H9 (cell line): ENCODE measurements at regions not wholly inside any gene's neighbourhood (a gene's known extent, or its start where the extent isn't known, plus 50 kb on each side); places are given as distances from the start of the nearest gene placed in this dataset.

ENCODE experiments used
- DNase-seq: peaks from one replicate; pipeline ENCODE4 v3.0.0-alpha.2; 2017
- H2AFZ ChIP-seq: one replicate; pipeline ENCODE4 v1.6.1; 2013; ENCODE audit warnings: mild to moderate bottlenecking, low read length, control low read depth, moderate library complexity
- H2AK5ac ChIP-seq: 2 replicates; pipeline ENCODE4 v1.6.1; 2013; ENCODE audit warnings: low read length, control low read depth, mixed read lengths; ENCODE audit not compliant: insufficient read length
- H2BK120ac ChIP-seq: one replicate; pipeline ENCODE4 v1.6.1; 2013; ENCODE audit warnings: low read depth, mild to moderate bottlenecking, low read length, control low read depth, inconsistent platforms; ENCODE audit not compliant: poor library complexity, severe bottlenecking
- H2BK12ac ChIP-seq: 2 replicates; pipeline ENCODE4 v1.6.1; 2013; ENCODE audit warnings: low read length, control low read depth, mixed read lengths, low read depth; ENCODE audit not compliant: insufficient read length
- H2BK15ac ChIP-seq: 2 replicates; pipeline ENCODE4 v1.6.1; 2013; ENCODE audit warnings: low read depth, low read length, control low read depth
- H2BK20ac ChIP-seq: one replicate; pipeline ENCODE4 v1.6.1; 2013; ENCODE audit warnings: low read depth, mild to moderate bottlenecking, low read length, control low read depth, inconsistent platforms; ENCODE audit not compliant: poor library complexity, severe bottlenecking
- H2BK5ac ChIP-seq: 2 replicates; pipeline ENCODE4 v1.6.1; 2013; ENCODE audit warnings: low read length, control low read depth, mixed read lengths; ENCODE audit not compliant: insufficient read length
- H3K14ac ChIP-seq: 2 replicates; pipeline ENCODE4 v1.6.1; 2013; ENCODE audit warnings: low read length, control low read depth; ENCODE audit not compliant: insufficient read depth
- H3K18ac ChIP-seq: 2 replicates; pipeline ENCODE4 v1.6.1; 2013; ENCODE audit warnings: low read depth, mild to moderate bottlenecking, mixed read lengths, low read length, control low read depth; ENCODE audit not compliant: insufficient read length
- H3K23ac ChIP-seq: 2 replicates; pipeline ENCODE4 v1.6.1; 2013; ENCODE audit warnings: low read length, control low read depth, mixed read lengths, low read depth; ENCODE audit not compliant: insufficient read length
- H3K23me2 ChIP-seq: 2 replicates; pipeline ENCODE4 v1.6.1; 2013; ENCODE audit warnings: low read depth, mild to moderate bottlenecking, mixed read lengths, low read length, control low read depth; ENCODE audit not compliant: insufficient read length, poor library complexity, severe bottlenecking
- H3K27ac ChIP-seq: 2 replicates; pipeline ENCODE4 v1.5.1; 2013; ENCODE audit warnings: low read length, control low read depth, mixed read lengths, low read depth; ENCODE audit not compliant: insufficient read length
- H3K27me3 ChIP-seq: 2 replicates; pipeline ENCODE4 v1.6.1; 2013; ENCODE audit warnings: low read length, control low read depth, inconsistent platforms; ENCODE audit not compliant: insufficient read depth
- H3K4ac ChIP-seq: 2 replicates; pipeline ENCODE4 v1.6.1; 2013; ENCODE audit warnings: low read depth, mild to moderate bottlenecking, control low read depth, inconsistent platforms, low read length, moderate library complexity
- H3K4me1 ChIP-seq: 2 replicates; pipeline ENCODE4 v1.6.1; 2013; ENCODE audit warnings: low read length, control low read depth, inconsistent platforms; ENCODE audit not compliant: insufficient read depth
- H3K4me2 ChIP-seq: 2 replicates; pipeline ENCODE4 v1.6.1; 2013; ENCODE audit warnings: low read length, control low read depth, mixed read lengths; ENCODE audit not compliant: insufficient read length, insufficient read depth
- H3K56ac ChIP-seq: 2 replicates; pipeline ENCODE4 v1.6.1; 2013; ENCODE audit warnings: low read depth, mild to moderate bottlenecking, mixed read lengths, low read length, control low read depth; ENCODE audit not compliant: insufficient read length
- H3K79me1 ChIP-seq: 2 replicates; pipeline ENCODE4 v1.6.1; 2013; ENCODE audit warnings: low read depth, mild to moderate bottlenecking, moderate library complexity, low read length, control low read depth, inconsistent platforms; ENCODE audit not compliant: insufficient read depth, poor library complexity, severe bottlenecking
- H3K79me2 ChIP-seq: 2 replicates; pipeline ENCODE4 v1.6.1; 2013; ENCODE audit warnings: low read length, control low read depth, inconsistent platforms; ENCODE audit not compliant: insufficient read depth
- H3K9ac ChIP-seq: 2 replicates; pipeline ENCODE4 v1.6.1; 2013; ENCODE audit warnings: low read length, control low read depth, mixed read lengths; ENCODE audit not compliant: insufficient read length; ENCODE audit errors: extremely low read depth
- H3K9me3 ChIP-seq: one replicate; pipeline ENCODE4 v1.6.1; 2013; ENCODE audit warnings: low read depth, low read length, inconsistent platforms; ENCODE audit not compliant: control insufficient read depth
- H3T11ph ChIP-seq: one replicate; pipeline ENCODE4 v1.6.1; 2013; ENCODE audit warnings: mild to moderate bottlenecking, low read length, control low read depth, inconsistent platforms
- H4K20me1 ChIP-seq: one replicate; pipeline ENCODE4 v1.6.1; 2013; ENCODE audit not compliant: control insufficient read depth, insufficient read length, insufficient read depth
- H4K5ac ChIP-seq: 2 replicates; pipeline ENCODE4 v1.6.1; 2013; ENCODE audit warnings: low read depth, mild to moderate bottlenecking, mixed read lengths, low read length, control low read depth; ENCODE audit not compliant: insufficient read length
- H4K8ac ChIP-seq: replicated peaks from 2 replicates; pipeline ENCODE4 v1.6.1; 2013; ENCODE audit warnings: low read length, control low read depth, mixed read lengths, low read depth; ENCODE audit not compliant: insufficient read length
- H4K91ac ChIP-seq: 2 replicates; pipeline ENCODE4 v1.6.1; 2013; ENCODE audit warnings: low read depth, mild to moderate bottlenecking, moderate library complexity, mixed read lengths, low read length, control low read depth; ENCODE audit not compliant: insufficient read length
- H3K27ac Mint-ChIP-seq, 3 experiments: 2 replicates in 2 of 3; 3 replicates in 1 of 3; pipeline ENCODE4 v1.8.0; 2020 to 2021; ENCODE audit warnings: mixed read lengths in 3 of 3, mild to moderate bottlenecking in 1 of 3, moderate library complexity in 1 of 3
- H3K27me3 Mint-ChIP-seq: 2 replicates; pipeline ENCODE4 v1.8.0; 2021; ENCODE audit warnings: low read depth, mild to moderate bottlenecking, moderate library complexity, mixed read lengths
- H3K36me3 Mint-ChIP-seq, 3 experiments: 2 replicates in 2 of 3; 3 replicates in 1 of 3; pipeline ENCODE4 v1.8.0; 2020 to 2021; ENCODE audit warnings: low read depth in 3 of 3, mixed read lengths in 3 of 3; ENCODE audit not compliant: insufficient read depth in 1 of 3
- H3K4me1 Mint-ChIP-seq, 2 experiments: 2 replicates each; pipeline ENCODE4 v1.8.0; 2020; ENCODE audit warnings: mixed read lengths in 2 of 2
- H3K4me3 Mint-ChIP-seq, 2 experiments: 2 replicates in 1 of 2; 3 replicates in 1 of 2; pipeline ENCODE4 v1.8.0; 2020 to 2021; ENCODE audit warnings: mild to moderate bottlenecking in 2 of 2, mixed read lengths in 2 of 2, moderate library complexity in 1 of 2
- H3K9me3 Mint-ChIP-seq, 2 experiments: 2 replicates in 1 of 2; 3 replicates in 1 of 2; pipeline ENCODE4 v1.8.0; 2020; ENCODE audit warnings: mild to moderate bottlenecking in 2 of 2, mixed read lengths in 2 of 2, moderate library complexity in 1 of 2
- CTCF ChIP-seq: fragments of 200-600 bp; sonication (generic); conservative IDR thresholded peaks from 3 replicates; pipeline ENCODE4 v1.8.0; 2021; ENCODE audit warnings: antibody characterized with exemption, mild to moderate bottlenecking
- WGBS: extraction: QIAGEN DNeasy Blood & Tissue Kit; methylation state at CpG from one replicate; pipeline ENCODE4 v1.1.7; 2013; ENCODE audit warnings: missing lambda C conversion rate, low lambda C conversion rate, mixed read lengths; ENCODE audit not compliant: insufficient read length; ENCODE audit errors: extremely low coverage; 5-methylcytosine and 5-hydroxymethylcytosine counted together

GRCh38 chr5:90312027-90312426 lies 97.5 kb downstream of the CETN3 start:
- H3K9me3 ChIP-seq, result no peaks in the 10 kb centered on the region
- no CpG with 5 or more reads among the region's 2 CpGs for WGBS
- no peak overlapping the region for H3K27ac ChIP-seq
- H2BK5ac ChIP-seq, result no peak overlapping the region
- no peak overlapping the region for H2BK20ac ChIP-seq
- no peak overlapping the region for H3K4me2 ChIP-seq
- H3K27ac Mint-ChIP-seq, result no peak overlapping the region
- no peak overlapping the region for H4K91ac ChIP-seq
- no peak overlapping the region for H2AK5ac ChIP-seq
- H3K14ac ChIP-seq, result no peak overlapping the region
- no peak overlapping the region for H4K5ac ChIP-seq
- no peak for TF ChIP-seq CTCF
- no peaks in the 10 kb centered on the region for H4K20me1 ChIP-seq
- H3K9ac ChIP-seq, result no peak overlapping the region
- H3K79me2 ChIP-seq, result no peaks in the 10 kb centered on the region
- H3K23me2 ChIP-seq, result no peaks in the 10 kb centered on the region
- H3K4me1 ChIP-seq, result no peaks in the 10 kb centered on the region
- no peak overlapping the region for H3K4me3 Mint-ChIP-seq
- H3K4ac ChIP-seq, result no peak overlapping the region
- H3K56ac ChIP-seq, result no peak overlapping the region
- no peak overlapping the region for H2BK15ac ChIP-seq
- H3K4me1 Mint-ChIP-seq, result peaks cover 3 to 6% of the 10 kb centered on the region in 2 experiments; a peak in 3 of 4 replicates
- no peak overlapping the region for H2AFZ ChIP-seq
- H3K27me3 ChIP-seq, result no peaks in the 10 kb centered on the region
- H3K36me3 Mint-ChIP-seq, result no peaks in the 10 kb centered on the region
- H3K23ac ChIP-seq, result no peak overlapping the region
- H4K8ac ChIP-seq, result no peak overlapping the region
- H3K27me3 Mint-ChIP-seq, result no peaks in the 10 kb centered on the region; the same call in 1 of the 2 replicates
- H3K79me1 ChIP-seq, result no peaks in the 10 kb centered on the region
- no peak overlapping the region for H2BK120ac ChIP-seq
- no peak overlapping the region for H3T11ph ChIP-seq
- no peak overlapping the region for H3K18ac ChIP-seq
- DNase-seq, result no peak
- peaks cover 0 to 2% of the 10 kb centered on the region in 2 experiments; a peak in 3 of 5 replicates for H3K9me3 Mint-ChIP-seq
- H2BK12ac ChIP-seq, result no peak overlapping the region
